Gastroesophageal sphincter (tissue), 3 donors: ENCODE measurements at regions not wholly inside any gene's neighbourhood (a gene's known extent, or its start where the extent isn't known, plus 50 kb on each side); places are given as distances from the start of the nearest gene placed in this dataset.

Experiments
- POLR2AphosphoS5 ChIP-seq: sonication (generic); formaldehyde crosslinking; IDR thresholded peaks from one replicate; pipeline ENCODE4 v1.6.1; 2017; ENCODE audit warnings: antibody characterized with exemption
- TF ChIP-seq, protein P1 (sequence below), 4 experiments: fragments of 200-600 bp in 2 of 4; fragments of 450-650 bp in 2 of 4; sonication (generic) in 1 of 4; IDR thresholded peaks; one replicate each; pipeline ENCODE4 v1.5.1; 2017 to 2019; ENCODE audit warnings: antibody characterized with exemption in 4 of 4, mild to moderate bottlenecking in 2 of 4, moderate library complexity in 2 of 4

GRCh38 chr17:53765609-53766008 is 57.1 kb upstream of the KIF2B start:
- TF ChIP-seq, protein P1, sequence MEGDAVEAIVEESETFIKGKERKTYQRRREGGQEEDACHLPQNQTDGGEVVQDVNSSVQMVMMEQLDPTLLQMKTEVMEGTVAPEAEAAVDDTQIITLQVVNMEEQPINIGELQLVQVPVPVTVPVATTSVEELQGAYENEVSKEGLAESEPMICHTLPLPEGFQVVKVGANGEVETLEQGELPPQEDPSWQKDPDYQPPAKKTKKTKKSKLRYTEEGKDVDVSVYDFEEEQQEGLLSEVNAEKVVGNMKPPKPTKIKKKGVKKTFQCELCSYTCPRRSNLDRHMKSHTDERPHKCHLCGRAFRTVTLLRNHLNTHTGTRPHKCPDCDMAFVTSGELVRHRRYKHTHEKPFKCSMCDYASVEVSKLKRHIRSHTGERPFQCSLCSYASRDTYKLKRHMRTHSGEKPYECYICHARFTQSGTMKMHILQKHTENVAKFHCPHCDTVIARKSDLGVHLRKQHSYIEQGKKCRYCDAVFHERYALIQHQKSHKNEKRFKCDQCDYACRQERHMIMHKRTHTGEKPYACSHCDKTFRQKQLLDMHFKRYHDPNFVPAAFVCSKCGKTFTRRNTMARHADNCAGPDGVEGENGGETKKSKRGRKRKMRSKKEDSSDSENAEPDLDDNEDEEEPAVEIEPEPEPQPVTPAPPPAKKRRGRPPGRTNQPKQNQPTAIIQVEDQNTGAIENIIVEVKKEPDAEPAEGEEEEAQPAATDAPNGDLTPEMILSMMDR (IDR thresholded peaks at IDR 0.05), result no peak
- TF ChIP-seq POLR2AphosphoS5, result no peak
